H9 (cell line): ENCODE measurements at regions not wholly inside any gene's neighbourhood (a gene's known extent, or its start where the extent isn't known, plus 50 kb on each side); places are given as distances from the start of the nearest gene placed in this dataset.
"Not testable (repeated sequence)": the region's sequence is repeated elsewhere in the genome, so short reads cannot be mapped to it uniquely, and the experiment has no call there.

Experiments used
- DNase-seq: peaks from one replicate; pipeline ENCODE4 v3.0.0-alpha.2; 2017
- H2AFZ ChIP-seq: one replicate; pipeline ENCODE4 v1.6.1; 2013; ENCODE audit warnings: mild to moderate bottlenecking, low read length, control low read depth, moderate library complexity
- H2AK5ac ChIP-seq: 2 replicates; pipeline ENCODE4 v1.6.1; 2013; ENCODE audit warnings: low read length, control low read depth, mixed read lengths; ENCODE audit not compliant: insufficient read length
- H2BK120ac ChIP-seq: one replicate; pipeline ENCODE4 v1.6.1; 2013; ENCODE audit warnings: low read depth, mild to moderate bottlenecking, low read length, control low read depth, inconsistent platforms; ENCODE audit not compliant: poor library complexity, severe bottlenecking
- H2BK12ac ChIP-seq: 2 replicates; pipeline ENCODE4 v1.6.1; 2013; ENCODE audit warnings: low read length, control low read depth, mixed read lengths, low read depth; ENCODE audit not compliant: insufficient read length
- H2BK15ac ChIP-seq: 2 replicates; pipeline ENCODE4 v1.6.1; 2013; ENCODE audit warnings: low read depth, low read length, control low read depth
- H2BK20ac ChIP-seq: one replicate; pipeline ENCODE4 v1.6.1; 2013; ENCODE audit warnings: low read depth, mild to moderate bottlenecking, low read length, control low read depth, inconsistent platforms; ENCODE audit not compliant: poor library complexity, severe bottlenecking
- H2BK5ac ChIP-seq: 2 replicates; pipeline ENCODE4 v1.6.1; 2013; ENCODE audit warnings: low read length, control low read depth, mixed read lengths; ENCODE audit not compliant: insufficient read length
- H3K14ac ChIP-seq: 2 replicates; pipeline ENCODE4 v1.6.1; 2013; ENCODE audit warnings: low read length, control low read depth; ENCODE audit not compliant: insufficient read depth
- H3K18ac ChIP-seq: 2 replicates; pipeline ENCODE4 v1.6.1; 2013; ENCODE audit warnings: low read depth, mild to moderate bottlenecking, mixed read lengths, low read length, control low read depth; ENCODE audit not compliant: insufficient read length
- H3K23ac ChIP-seq: 2 replicates; pipeline ENCODE4 v1.6.1; 2013; ENCODE audit warnings: low read length, control low read depth, mixed read lengths, low read depth; ENCODE audit not compliant: insufficient read length
- H3K23me2 ChIP-seq: 2 replicates; pipeline ENCODE4 v1.6.1; 2013; ENCODE audit warnings: low read depth, mild to moderate bottlenecking, mixed read lengths, low read length, control low read depth; ENCODE audit not compliant: insufficient read length, poor library complexity, severe bottlenecking
- H3K27ac ChIP-seq: 2 replicates; pipeline ENCODE4 v1.5.1; 2013; ENCODE audit warnings: low read length, control low read depth, mixed read lengths, low read depth; ENCODE audit not compliant: insufficient read length
- H3K27me3 ChIP-seq: 2 replicates; pipeline ENCODE4 v1.6.1; 2013; ENCODE audit warnings: low read length, control low read depth, inconsistent platforms; ENCODE audit not compliant: insufficient read depth
- H3K4ac ChIP-seq: 2 replicates; pipeline ENCODE4 v1.6.1; 2013; ENCODE audit warnings: low read depth, mild to moderate bottlenecking, control low read depth, inconsistent platforms, low read length, moderate library complexity
- H3K4me1 ChIP-seq: 2 replicates; pipeline ENCODE4 v1.6.1; 2013; ENCODE audit warnings: low read length, control low read depth, inconsistent platforms; ENCODE audit not compliant: insufficient read depth
- H3K4me2 ChIP-seq: 2 replicates; pipeline ENCODE4 v1.6.1; 2013; ENCODE audit warnings: low read length, control low read depth, mixed read lengths; ENCODE audit not compliant: insufficient read length, insufficient read depth
- H3K56ac ChIP-seq: 2 replicates; pipeline ENCODE4 v1.6.1; 2013; ENCODE audit warnings: low read depth, mild to moderate bottlenecking, mixed read lengths, low read length, control low read depth; ENCODE audit not compliant: insufficient read length
- H3K79me1 ChIP-seq: 2 replicates; pipeline ENCODE4 v1.6.1; 2013; ENCODE audit warnings: low read depth, mild to moderate bottlenecking, moderate library complexity, low read length, control low read depth, inconsistent platforms; ENCODE audit not compliant: insufficient read depth, poor library complexity, severe bottlenecking
- H3K79me2 ChIP-seq: 2 replicates; pipeline ENCODE4 v1.6.1; 2013; ENCODE audit warnings: low read length, control low read depth, inconsistent platforms; ENCODE audit not compliant: insufficient read depth
- H3K9ac ChIP-seq: 2 replicates; pipeline ENCODE4 v1.6.1; 2013; ENCODE audit warnings: low read length, control low read depth, mixed read lengths; ENCODE audit not compliant: insufficient read length; ENCODE audit errors: extremely low read depth
- H3K9me3 ChIP-seq: one replicate; pipeline ENCODE4 v1.6.1; 2013; ENCODE audit warnings: low read depth, low read length, inconsistent platforms; ENCODE audit not compliant: control insufficient read depth
- H3T11ph ChIP-seq: one replicate; pipeline ENCODE4 v1.6.1; 2013; ENCODE audit warnings: mild to moderate bottlenecking, low read length, control low read depth, inconsistent platforms
- H4K20me1 ChIP-seq: one replicate; pipeline ENCODE4 v1.6.1; 2013; ENCODE audit not compliant: control insufficient read depth, insufficient read length, insufficient read depth
- H4K5ac ChIP-seq: 2 replicates; pipeline ENCODE4 v1.6.1; 2013; ENCODE audit warnings: low read depth, mild to moderate bottlenecking, mixed read lengths, low read length, control low read depth; ENCODE audit not compliant: insufficient read length
- H4K8ac ChIP-seq: replicated peaks from 2 replicates; pipeline ENCODE4 v1.6.1; 2013; ENCODE audit warnings: low read length, control low read depth, mixed read lengths, low read depth; ENCODE audit not compliant: insufficient read length
- H4K91ac ChIP-seq: 2 replicates; pipeline ENCODE4 v1.6.1; 2013; ENCODE audit warnings: low read depth, mild to moderate bottlenecking, moderate library complexity, mixed read lengths, low read length, control low read depth; ENCODE audit not compliant: insufficient read length
- H3K27ac Mint-ChIP-seq, 3 experiments: 2 replicates in 2 of 3; 3 replicates in 1 of 3; pipeline ENCODE4 v1.8.0; 2020 to 2021; ENCODE audit warnings: mixed read lengths in 3 of 3, mild to moderate bottlenecking in 1 of 3, moderate library complexity in 1 of 3
- H3K27me3 Mint-ChIP-seq: 2 replicates; pipeline ENCODE4 v1.8.0; 2021; ENCODE audit warnings: low read depth, mild to moderate bottlenecking, moderate library complexity, mixed read lengths
- H3K36me3 Mint-ChIP-seq, 3 experiments: 2 replicates in 2 of 3; 3 replicates in 1 of 3; pipeline ENCODE4 v1.8.0; 2020 to 2021; ENCODE audit warnings: low read depth in 3 of 3, mixed read lengths in 3 of 3; ENCODE audit not compliant: insufficient read depth in 1 of 3
- H3K4me1 Mint-ChIP-seq, 2 experiments: 2 replicates each; pipeline ENCODE4 v1.8.0; 2020; ENCODE audit warnings: mixed read lengths in 2 of 2
- H3K4me3 Mint-ChIP-seq, 2 experiments: 2 replicates in 1 of 2; 3 replicates in 1 of 2; pipeline ENCODE4 v1.8.0; 2020 to 2021; ENCODE audit warnings: mild to moderate bottlenecking in 2 of 2, mixed read lengths in 2 of 2, moderate library complexity in 1 of 2
- H3K9me3 Mint-ChIP-seq, 2 experiments: 2 replicates in 1 of 2; 3 replicates in 1 of 2; pipeline ENCODE4 v1.8.0; 2020; ENCODE audit warnings: mild to moderate bottlenecking in 2 of 2, mixed read lengths in 2 of 2, moderate library complexity in 1 of 2
- WGBS: extraction: QIAGEN DNeasy Blood & Tissue Kit; methylation state at CpG from one replicate; pipeline ENCODE4 v1.1.7; 2013; ENCODE audit warnings: missing lambda C conversion rate, low lambda C conversion rate, mixed read lengths; ENCODE audit not compliant: insufficient read length; ENCODE audit errors: extremely low coverage; 5-methylcytosine and 5-hydroxymethylcytosine counted together

GRCh38 chr17:30726310-30726709 is 98.2 kb downstream of the CRLF3 start:
- H3K36me3 Mint-ChIP-seq, result peaks cover 8 to 24% (median 24%) of the 10 kb centered on the region in 3 experiments; a peak in 5 of 7 replicates

GRCh38 chr17:30724034-30724650 is 100.3 kb downstream of the CRLF3 start:
- H2AK5ac ChIP-seq, H4K91ac ChIP-seq, H4K5ac ChIP-seq, H2BK15ac ChIP-seq, H2BK12ac ChIP-seq, H3K4me2 ChIP-seq, H3K23ac ChIP-seq, H2AFZ ChIP-seq, H3T11ph ChIP-seq, H3K4me3 Mint-ChIP-seq, H3K9ac ChIP-seq, H4K20me1 ChIP-seq, H3K27me3 ChIP-seq, H3K27me3 Mint-ChIP-seq, H2BK120ac ChIP-seq, H3K56ac ChIP-seq, H3K4ac ChIP-seq, H3K9me3 Mint-ChIP-seq, H3K18ac ChIP-seq, H3K14ac ChIP-seq, H3K27ac ChIP-seq, H2BK20ac ChIP-seq, H3K23me2 ChIP-seq, H2BK5ac ChIP-seq, H3K4me1 ChIP-seq, H3K9me3 ChIP-seq, H4K8ac ChIP-seq: not testable (repeated sequence)
- Histone ChIP-seq H3K79me1 (peaks cover 14% of the 10 kb centered on the region), H3K79me2 (peaks cover 36% of the 10 kb centered on the region; the same call in 1 of the 2 replicates)
- peaks cover 13 to 38% (median 33%) of the 10 kb centered on the region in 3 experiments; a peak in 6 of 7 replicates for H3K36me3 Mint-ChIP-seq
- H3K4me1 Mint-ChIP-seq, result peaks cover 14 to 15% of the 10 kb centered on the region in 2 experiments
- no CpG with 5 or more reads among the region's 11 CpGs for WGBS
- H3K27ac Mint-ChIP-seq, result peak overlapping the region in 2 of 3 experiments; percentile 80 to 81; a peak in 3 of 7 replicates
- DNase-seq, result peak; percentile 22

More at GRCh38 chr17:30726310-30726709, 98.2 kb downstream of the CRLF3 start:
- not testable (repeated sequence) for H2BK5ac ChIP-seq, H3K9me3 ChIP-seq, H3K23ac ChIP-seq, H3T11ph ChIP-seq, H3K27me3 Mint-ChIP-seq, H4K91ac ChIP-seq, H3K9ac ChIP-seq, H3K18ac ChIP-seq, H3K4me3 Mint-ChIP-seq, H2BK12ac ChIP-seq, H4K5ac ChIP-seq, H3K27me3 ChIP-seq, H3K9me3 Mint-ChIP-seq, H2BK120ac ChIP-seq, H3K23me2 ChIP-seq, H2AFZ ChIP-seq, H2AK5ac ChIP-seq, H2BK15ac ChIP-seq, H4K20me1 ChIP-seq, H3K4ac ChIP-seq, H3K56ac ChIP-seq, H4K8ac ChIP-seq, H3K4me2 ChIP-seq, H2BK20ac ChIP-seq, H3K4me1 ChIP-seq, H3K14ac ChIP-seq, H3K27ac Mint-ChIP-seq, H3K27ac ChIP-seq
- Histone ChIP-seq H3K79me1 (peaks cover 11% of the 10 kb centered on the region), H3K79me2 (peaks cover 23% of the 10 kb centered on the region; the same call in 1 of the 2 replicates)
- no CpG with 5 or more reads among the region's 9 CpGs for WGBS
- peak; percentile 8 for DNase-seq
- peaks cover 11 to 20% of the 10 kb centered on the region in 2 experiments for H3K4me1 Mint-ChIP-seq
